HCT116 (cell line): ENCODE measurements at regions not wholly inside any gene's neighbourhood (a gene's known extent, or its start where the extent isn't known, plus 50 kb on each side); places are given as distances from the start of the nearest gene placed in this dataset.

Experiments
- ATAC-seq: fragments of 200-7000 bp; cut with Tn5 transposase; 2 replicates; pipeline ENCODE4 v1.9.1; 2020; ENCODE audit warnings: mild to moderate bottlenecking, moderate library complexity
- BruUV-seq: library from RNA; stranded (reverse); fragments of 400-500 nt; replicated peaks from 2 replicates; lab custom pipeline; 2021; lab: Mats Ljungman, UMichigan
- CTCF ChIA-PET: fragments of 300-600 bp; sonication (Branson Sonifier 250); formaldehyde crosslinking; loops from one replicate; lab custom pipeline; 2021; ENCODE audit warnings: antibody characterized with exemption; lab: Charles Lee
- POLR2A ChIA-PET: fragments of 300-600, 350-600 bp; sonication (Branson Sonifier 250); formaldehyde crosslinking; loops from one replicate; lab custom pipeline; 2021; ENCODE audit warnings: antibody characterized with exemption; lab: Charles Lee
- RAD21 ChIA-PET, 2 experiments: fragments of 300-600 bp; sonication (Branson Sonifier 250); formaldehyde crosslinking; loops; one replicate each; lab custom pipeline; 2023; ENCODE audit warnings: low total read pairs in 2 of 2; ENCODE audit not compliant: uncharacterized antibody in 2 of 2, unreplicated experiment in 2 of 2, low non-redundant PET in 1 of 2; lab: Charles Lee
- DNase-seq: peaks from one replicate; pipeline ENCODE4 v3.0.0-alpha.2; 2010; ENCODE audit warnings: low read depth, low spot score
- H2AFZ ChIP-seq: fragments of 200-600 bp; shearing (Covaris generic), sonication (generic); 2 replicates; pipeline ENCODE4 v1.6.1; 2017; ENCODE audit warnings: low read depth, mixed run types, mixed read lengths, antibody characterized with exemption, low read length; ENCODE audit not compliant: poor library complexity, severe bottlenecking
- H3K27ac ChIP-seq: 2 replicates; pipeline ENCODE4 v1.5.1; 2012; ENCODE audit warnings: low read depth, low read length
- H3K27me3 ChIP-seq: fragments of 200-600 bp; sonication (generic); 2 replicates; pipeline ENCODE4 v1.6.1; 2016; ENCODE audit warnings: mixed run types, low read length, mixed read lengths; ENCODE audit not compliant: insufficient read depth
- H3K36me3 ChIP-seq, 2 experiments: fragments of 200-500 bp in 1 of 2; fragments of 200-600 bp in 1 of 2; sonication (Bioruptor generic) in 1 of 2; sonication (generic) in 1 of 2; 2 replicates each; pipeline versions ENCODE4 v1.5.1 to v1.6.1; 2014 to 2016; ENCODE audit warnings: low read length in 2 of 2, inconsistent platforms in 1 of 2, mixed read lengths in 1 of 2, mixed run types in 1 of 2; ENCODE audit not compliant: insufficient read depth in 2 of 2, control insufficient read depth in 1 of 2
- H3K4me1 ChIP-seq, 2 experiments: fragments of 200-600 bp in 1 of 2; sonication (generic) in 1 of 2; 2 replicates each; pipeline versions ENCODE4 v1.5.1 to v1.6.1; 2012 to 2017; ENCODE audit warnings: low read length in 2 of 2, inconsistent platforms in 1 of 2, mild to moderate bottlenecking in 1 of 2, mixed read lengths in 1 of 2, mixed run types in 1 of 2, moderate library complexity in 1 of 2; ENCODE audit not compliant: insufficient read depth in 2 of 2, control insufficient read depth in 1 of 2
- H3K4me2 ChIP-seq: fragments of 200-600 bp; sonication (generic); 2 replicates; pipeline ENCODE4 v1.6.1; 2017; ENCODE audit warnings: mixed run types, low read length, mixed read lengths
- H3K4me3 ChIP-seq, 2 experiments: fragments of 200-600 bp in 1 of 2; sonication (generic) in 1 of 2; replicated peaks in 1 of 2; 2 replicates each; pipeline ENCODE4 v1.5.1; 2011 to 2016; ENCODE audit warnings: low read length in 2 of 2, control low read depth in 1 of 2, low read depth in 1 of 2, mild to moderate bottlenecking in 1 of 2, mixed read lengths in 1 of 2, mixed run types in 1 of 2
- H3K79me2 ChIP-seq: fragments of 200-600 bp; sonication (generic); 2 replicates; pipeline ENCODE4 v1.6.1; 2017; ENCODE audit warnings: mild to moderate bottlenecking, mixed run types, low read length, moderate library complexity, mixed read lengths; ENCODE audit not compliant: insufficient read depth
- H3K9ac ChIP-seq: fragments of 200-600 bp; sonication (generic); 2 replicates; pipeline ENCODE4 v1.6.1; 2016; ENCODE audit warnings: low read length, mixed read lengths
- H3K9me2 ChIP-seq: fragments of 200-600 bp; sonication (generic), shearing (Covaris generic); 2 replicates; pipeline ENCODE4 v1.6.1; 2017; ENCODE audit warnings: mixed run types, mild to moderate bottlenecking, moderate library complexity; ENCODE audit not compliant: insufficient read depth
- H3K9me3 ChIP-seq, 2 experiments: fragments of 200-500 bp in 1 of 2; fragments of 200-600 bp in 1 of 2; sonication (Bioruptor generic) in 1 of 2; sonication (generic) in 1 of 2; 2 replicates each; pipeline ENCODE4 v1.6.1; 2014 to 2017; ENCODE audit warnings: low read length in 2 of 2, mixed read lengths in 2 of 2, inconsistent platforms in 1 of 2, low read depth in 1 of 2, mild to moderate bottlenecking in 1 of 2, mixed run types in 1 of 2, moderate library complexity in 1 of 2; ENCODE audit not compliant: control insufficient read depth in 1 of 2, insufficient read depth in 1 of 2
- H4K20me1 ChIP-seq: fragments of 200-600 bp; sonication (generic), shearing (Covaris generic); 2 replicates; pipeline ENCODE4 v1.6.1; 2017; ENCODE audit warnings: mixed run types, mild to moderate bottlenecking, moderate library complexity; ENCODE audit not compliant: insufficient read depth
- ATF3 ChIP-seq: IDR thresholded peaks from 2 replicates; pipeline ENCODE4 v1.6.1; 2012
- CEBPB ChIP-seq: IDR thresholded peaks from 2 replicates; pipeline ENCODE4 v1.6.1; 2012; ENCODE audit warnings: low read depth
- EGR1 ChIP-seq: IDR thresholded peaks from 2 replicates; pipeline ENCODE4 v1.6.1; 2012; ENCODE audit warnings: low read depth
- EZH2 ChIP-seq: fragments of 200-600 bp; sonication (generic); IDR thresholded peaks from 2 replicates; pipeline ENCODE4 v1.6.1; 2017; ENCODE audit warnings: antibody characterized with exemption, mixed run types
- EZH2phosphoT487 ChIP-seq: fragments of 200-600 bp; IDR thresholded peaks from 2 replicates; pipeline ENCODE4 v1.6.1; 2018; ENCODE audit warnings: antibody characterized with exemption, borderline replicate concordance
- FOSL1 ChIP-seq: IDR thresholded peaks from 2 replicates; pipeline ENCODE4 v1.6.1; 2012; ENCODE audit warnings: low read depth
- JUND ChIP-seq: IDR thresholded peaks from 2 replicates; pipeline ENCODE4 v1.6.1; 2012
- MAX ChIP-seq: IDR thresholded peaks from 2 replicates; pipeline ENCODE4 v1.6.1; 2012
- POLR2AphosphoS5 ChIP-seq: IDR thresholded peaks from 2 replicates; pipeline ENCODE4 v1.6.1; 2011; ENCODE audit warnings: mild to moderate bottlenecking, low read depth, low read length, moderate library complexity
- RAD21 ChIP-seq: IDR thresholded peaks from 2 replicates; pipeline ENCODE4 v1.6.1; 2012; ENCODE audit warnings: low read depth, mild to moderate bottlenecking
- REST ChIP-seq: IDR thresholded peaks from 2 replicates; pipeline ENCODE4 v1.6.1; 2012; ENCODE audit warnings: low read depth
- SP1 ChIP-seq: IDR thresholded peaks from 2 replicates; pipeline ENCODE4 v1.6.1; 2012; ENCODE audit warnings: low read depth
- TCF7L2 ChIP-seq: IDR thresholded peaks from 2 replicates; pipeline ENCODE4 v1.7.0; 2011; ENCODE audit warnings: borderline replicate concordance, inconsistent platforms; ENCODE audit not compliant: insufficient read depth, insufficient read length; ENCODE audit errors: extremely low read depth
- ZBTB33 ChIP-seq: IDR thresholded peaks from 2 replicates; pipeline ENCODE4 v1.6.1; 2011; ENCODE audit warnings: mild to moderate bottlenecking, low read length, moderate library complexity; ENCODE audit not compliant: insufficient replicate concordance; ENCODE audit errors: extremely low read depth
- ZFX ChIP-seq: fragments of 450-650 bp; IDR thresholded peaks from 2 replicates; pipeline ENCODE4 v1.6.1; 2017
- intact Hi-C: fragments of 100-400 bp; cut with micrococcal nuclease; formaldehyde crosslinking; loops from 2 replicates; pipeline ENCODE4 v1.10.0; 2022

GRCh38 chr11:21783954-21784353 lies 408.9 kb upstream of the ANO5 start:
- Histone ChIP-seq H3K4me2 (no peak overlapping the region), H2AFZ (no peak overlapping the region), H3K4me3 (no peak overlapping the region), H4K20me1 (no peaks in the 10 kb centered on the region), H3K4me1 (no peaks in the 10 kb centered on the region), H3K36me3 (no peaks in the 10 kb centered on the region), H3K27me3 (no peaks in the 10 kb centered on the region), H3K79me2 (no peaks in the 10 kb centered on the region), H3K9me3 (peaks cover 4 to 14% of the 10 kb centered on the region in 2 experiments; a peak in 2 of 4 replicates), H3K9me2 (no peaks in the 10 kb centered on the region), H3K9ac (no peak overlapping the region), H3K27ac (no peak overlapping the region)
- intact Hi-C loops: no loop called here
- no peak for TF ChIP-seq CEBPB
- no peak for TF ChIP-seq TCF7L2
- TF ChIP-seq EZH2: no peak
- no peak for TF ChIP-seq EZH2phosphoT487
- no peak for TF ChIP-seq ATF3
- TF ChIP-seq RAD21: no peak
- TF ChIP-seq ZFX: no peak
- TF ChIP-seq EGR1: no peak
- ChIA-PET CTCF (no interaction called here), RAD21 (no interaction called here), POLR2A (no interaction called here)
- no TSS peak for BruUV-seq
- ATAC-seq (no peak), DNase-seq (no peak)

GRCh38 chr11:21785351-21785750 lies 407.5 kb upstream of the ANO5 start:
- RAD21 ChIA-PET: no interaction called here
- no peak overlapping the region for H3K27ac ChIP-seq
- no peak overlapping the region for H3K4me3 ChIP-seq
- H3K79me2 ChIP-seq: no peaks in the 10 kb centered on the region
- H4K20me1 ChIP-seq: no peaks in the 10 kb centered on the region
- TF ChIP-seq JUND (no peak), SP1 (no peak), REST (no peak), RAD21 (no peak), FOSL1 (no peak), MAX (no peak), ZBTB33 (no peak), POLR2AphosphoS5 (no peak), EZH2phosphoT487 (no peak), TCF7L2 (no peak)
- TF ChIP-seq, all 23 proteins: peak for 0
- Histone ChIP-seq H3K9ac (no peak overlapping the region), H2AFZ (no peak overlapping the region), H3K9me2 (no peaks in the 10 kb centered on the region), H3K4me2 (no peak overlapping the region), H3K36me3 (no peaks in the 10 kb centered on the region), H3K4me1 (no peaks in the 10 kb centered on the region), H3K9me3 (peaks cover 4 to 14% of the 10 kb centered on the region in 2 experiments; a peak in 2 of 4 replicates), H3K27me3 (no peaks in the 10 kb centered on the region)
- no TSS peak for BruUV-seq
- CTCF ChIA-PET: no interaction called here
- no peak for ATAC-seq
- intact Hi-C loops: no loop called here
- DNase-seq: no peak
- POLR2A ChIA-PET: no interaction called here
